HG02870 (cell line): ENCODE measurements at regions not wholly inside any gene's neighbourhood (a gene's known extent, or its start where the extent isn't known, plus 50 kb on each side); places are given as distances from the start of the nearest gene placed in this dataset.

Source experiments
- ATAC-seq: cut with Tn5 transposase; IDR thresholded peaks from one replicate; pipeline ENCODE4 v1.9.1; 2021; ENCODE audit warnings: mild to moderate bottlenecking, moderate library complexity; ENCODE audit not compliant: unreplicated experiment

- no peak for ATAC-seq
These were observed 116.8 kb downstream of the DNAJB9 start for GRCh38 chr7:108686494-108686893.

GRCh38 chr7:108697254-108697653, 127.6 kb downstream of the DNAJB9 start:
- ATAC-seq, result no peak

- ATAC-seq, result no peak
These were observed 141.9 kb downstream of the DNAJB9 start for GRCh38 chr7:108711611-108712010.

GRCh38 chr7:108716783-108717182, 147.1 kb downstream of the DNAJB9 start:
- no peak for ATAC-seq

- ATAC-seq, result no peak
These were observed 148.1 kb downstream of the DNAJB9 start for GRCh38 chr7:108717781-108718180.

- no peak for ATAC-seq
These were observed 150.0 kb downstream of the DNAJB9 start for GRCh38 chr7:108719631-108720030.

GRCh38 chr7:108722561-108722960, 152.9 kb downstream of the DNAJB9 start:
- peak; percentile 59 for ATAC-seq

- ATAC-seq, result no peak
These were observed 153.7 kb downstream of the DNAJB9 start for GRCh38 chr7:108723381-108723814.

GRCh38 chr7:108724251-108725100, 154.8 kb downstream of the DNAJB9 start:
- no peak for ATAC-seq

- no peak for ATAC-seq
These were observed 166.1 kb downstream of the DNAJB9 start for GRCh38 chr7:108735814-108736213.

- no peak for ATAC-seq
These were observed 166.7 kb downstream of the DNAJB9 start for GRCh38 chr7:108736221-108736891.

GRCh38 chr7:108770981-108771745, 201.5 kb downstream of the DNAJB9 start:
- no peak for ATAC-seq

GRCh38 chr7:108771853-108772252, 202.2 kb downstream of the DNAJB9 start:
- ATAC-seq, result no peak

GRCh38 chr7:108777966-108778365, 208.3 kb downstream of the DNAJB9 start:
- no peak for ATAC-seq

- ATAC-seq, result no peak
These were observed 219.8 kb downstream of the DNAJB9 start for GRCh38 chr7:108789451-108789850.

GRCh38 chr7:108794466-108794865, 224.8 kb downstream of the DNAJB9 start:
- ATAC-seq, result no peak

- ATAC-seq, result no peak
These were observed 233.0 kb downstream of the DNAJB9 start for GRCh38 chr7:108802650-108803049.

GRCh38 chr7:108805808-108806397, 236.2 kb downstream of the DNAJB9 start:
- peak; percentile 52 for ATAC-seq

GRCh38 chr7:108808549-108809266, 239.0 kb downstream of the DNAJB9 start:
- ATAC-seq, result no peak

- no peak for ATAC-seq
These were observed 239.7 kb downstream of the DNAJB9 start for GRCh38 chr7:108809356-108809755.
